Activated CD4-positive, alpha-beta T cell treated with anti-CD3 and anti-CD28 coated beads, Interleukin-10, Interleukin-2, amounts not matched to agents 100 ng/mL and 50 ng/mL, durations not matched to agents 16 hours and 8 hours (primary cell): ENCODE measurements at regions not wholly inside any gene's neighbourhood (a gene's known extent, or its start where the extent isn't known, plus 50 kb on each side); places are given as distances from the start of the nearest gene placed in this dataset.
"Not testable (repeated sequence)": the region's sequence is repeated elsewhere in the genome, so short reads cannot be mapped to it uniquely, and the experiment has no call there.

Experiments
- DNase-seq: peaks from one replicate; pipeline ENCODE4 v3.0.0-alpha.2; 2020

DNA sequence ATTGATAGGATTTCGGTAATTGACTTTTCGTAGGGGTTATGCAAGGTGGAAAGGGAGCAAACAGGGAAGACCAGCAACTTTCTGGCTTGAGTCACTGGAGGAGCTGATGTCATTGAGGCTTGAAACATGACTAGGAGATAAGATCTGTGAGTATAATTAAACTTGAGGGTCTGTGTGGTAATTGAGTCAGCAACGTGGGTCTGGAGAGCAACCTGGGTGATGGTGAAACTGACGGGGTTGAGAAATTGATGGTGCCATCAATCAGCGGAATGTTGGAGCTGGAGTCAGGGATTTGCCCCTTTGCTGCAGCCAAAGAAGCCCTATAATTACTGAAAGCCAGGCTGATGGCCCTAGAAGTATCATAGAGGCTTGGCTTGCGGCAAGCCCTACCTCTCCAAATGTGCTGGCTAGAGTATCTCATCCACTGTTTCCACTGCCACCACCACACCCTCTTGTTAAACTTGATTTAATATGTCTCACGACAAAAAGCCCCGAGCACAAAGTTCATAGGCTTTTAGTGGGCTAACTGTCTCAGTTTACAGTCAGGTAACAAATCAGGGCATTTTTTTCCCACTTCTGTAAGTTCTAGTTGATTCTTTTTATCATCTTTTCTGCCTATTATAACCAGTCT lies 186.9 kb upstream of the ELAC2 start:
- no peak for DNase-seq

GRCh38 chr17:13202835-13203234 lies 185.0 kb upstream of the ELAC2 start:
- no peak for DNase-seq

GRCh38 chr17:13200671-13201070 lies 182.8 kb upstream of the ELAC2 start:
- no peak for DNase-seq

DNA sequence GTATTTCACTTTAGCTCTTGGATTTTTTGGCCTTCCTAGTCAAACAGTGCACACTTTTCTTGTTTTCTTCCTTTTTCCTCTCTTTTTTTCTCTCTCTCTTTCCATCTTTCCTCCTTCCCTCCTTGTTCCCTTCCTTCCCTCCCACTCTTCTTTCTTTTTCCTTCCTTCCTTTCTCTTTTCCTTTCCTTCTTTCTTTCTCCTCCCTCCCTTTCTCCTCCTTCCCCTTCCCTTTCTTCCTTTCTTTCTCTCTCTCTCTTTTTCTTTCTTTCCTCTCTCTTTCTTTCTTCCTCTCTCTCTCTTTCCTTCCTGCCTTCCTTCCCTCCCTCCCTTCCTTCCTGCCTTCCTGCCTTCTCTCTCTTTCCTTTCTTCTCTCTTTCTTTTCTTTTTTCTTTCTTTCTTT lies 181.6 kb upstream of the ELAC2 start:
- DNase-seq, result no peak

- no peak for DNase-seq
These were observed 179.8 kb upstream of the ELAC2 start for GRCh38 chr17:13197586-13197985.

- DNase-seq, result no peak
These were observed 177.1 kb upstream of the ELAC2 start for GRCh38 chr17:13194887-13195286.

GRCh38 chr17:13182854-13183253 lies 165.0 kb upstream of the ELAC2 start:
- DNase-seq, result no peak

- no peak for DNase-seq
These were observed 164.6 kb upstream of the ELAC2 start for GRCh38 chr17:13182450-13182849.

DNA sequence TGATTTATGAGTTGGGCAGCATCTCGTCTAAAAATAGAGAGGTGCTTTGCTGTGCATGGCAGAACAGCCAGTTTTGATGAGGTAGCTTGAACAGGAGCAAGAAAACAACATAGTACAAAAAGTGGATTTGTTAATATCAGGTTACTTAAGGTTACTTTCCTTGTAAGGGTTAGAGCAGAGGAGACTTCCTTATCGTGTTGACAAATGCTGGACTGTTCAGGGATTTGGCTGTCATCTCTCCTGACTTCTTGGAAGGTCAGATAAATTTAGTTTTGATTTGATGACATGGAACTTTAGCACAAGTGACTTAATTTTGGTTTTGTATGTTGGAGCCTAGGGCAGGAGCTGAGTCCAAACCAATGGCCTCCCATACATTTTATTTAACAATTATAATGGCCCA lies 163.9 kb upstream of the ELAC2 start:
- DNase-seq, result no peak

- no peak for DNase-seq
These were observed 158.6 kb upstream of the ELAC2 start for GRCh38 chr17:13176436-13176835.

DNA sequence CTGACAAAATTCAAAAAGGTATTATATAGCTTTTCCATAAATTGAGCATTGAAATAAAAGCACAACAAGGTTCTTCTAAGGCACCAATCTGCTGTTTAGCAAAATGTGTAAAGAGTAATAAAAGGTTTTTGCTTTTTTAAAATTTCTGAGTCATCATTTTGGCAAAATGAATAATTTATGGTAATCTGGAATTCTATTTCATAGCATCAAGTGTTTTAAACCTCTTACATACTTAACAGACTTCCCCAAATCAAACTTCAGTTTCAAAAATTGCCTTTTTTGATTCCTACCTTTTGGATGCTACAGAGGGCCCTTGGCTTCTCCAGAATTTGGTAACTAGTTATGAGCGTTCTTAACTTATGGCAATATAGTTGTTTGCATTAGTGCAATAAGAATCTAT lies 154.0 kb upstream of the ELAC2 start:
- no peak for DNase-seq

GRCh38 chr17:13162361-13162760 lies 144.5 kb upstream of the ELAC2 start:
- DNase-seq, result no peak

DNA sequence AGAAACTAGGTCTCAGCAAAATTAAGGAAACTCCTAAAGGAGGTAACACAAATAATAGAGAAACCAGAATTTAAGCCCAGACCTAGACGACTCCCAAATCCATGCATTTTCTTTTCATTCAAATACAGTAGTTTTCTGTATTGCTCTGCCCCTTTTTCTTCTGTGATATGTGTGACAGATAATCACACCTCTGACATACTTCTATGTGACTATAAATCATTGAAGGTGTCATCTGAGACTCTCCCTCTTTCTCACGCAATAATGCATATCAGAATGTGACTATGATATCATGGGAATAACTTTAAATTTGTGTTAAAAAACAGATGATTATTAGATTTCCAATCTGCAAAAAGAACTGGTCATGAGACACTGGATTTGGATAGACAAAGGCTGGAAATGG lies 143.0 kb upstream of the ELAC2 start:
- no peak for DNase-seq

DNA sequence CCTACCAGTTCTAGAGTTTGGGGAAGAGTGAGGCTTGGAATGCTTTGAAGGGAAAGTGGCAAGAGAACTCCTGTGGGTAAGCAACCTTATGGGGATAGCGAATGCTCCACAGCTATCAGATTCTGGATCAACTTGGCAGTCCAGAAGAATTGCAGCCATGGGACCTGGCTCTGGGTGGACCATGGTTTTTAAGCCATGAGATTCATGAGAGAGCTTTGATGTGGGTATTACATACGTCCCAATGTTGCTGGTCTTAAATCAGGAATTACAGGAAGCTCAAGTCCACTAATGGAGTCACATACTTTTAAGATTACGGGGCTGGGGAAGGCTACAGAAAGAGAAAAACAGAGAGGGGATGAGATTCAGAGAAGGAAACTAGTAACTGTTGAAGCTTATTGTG lies 142.5 kb upstream of the ELAC2 start:
- DNase-seq, result no peak

- DNase-seq, result no peak
These were observed 140.8 kb upstream of the ELAC2 start for GRCh38 chr17:13158494-13159240.

DNA sequence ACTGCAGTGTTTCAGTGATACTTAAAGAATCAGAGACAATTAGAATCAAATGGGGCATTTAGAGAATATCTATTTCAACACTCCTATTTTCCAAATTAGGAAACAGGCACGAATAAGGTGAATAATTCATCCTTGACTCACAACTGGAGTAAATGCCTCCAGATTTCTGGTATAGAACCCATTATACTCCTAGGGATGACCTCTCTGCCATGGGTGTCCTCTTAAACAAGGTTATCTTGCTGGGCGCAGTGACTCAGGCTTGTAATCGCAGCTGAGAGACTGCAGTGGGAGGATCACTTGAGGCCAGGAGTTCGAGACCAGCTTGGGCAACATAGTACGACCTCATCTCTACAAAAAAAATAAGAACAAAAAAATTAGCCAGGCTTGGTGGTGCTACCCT lies 139.8 kb upstream of the ELAC2 start:
- no peak for DNase-seq

DNA sequence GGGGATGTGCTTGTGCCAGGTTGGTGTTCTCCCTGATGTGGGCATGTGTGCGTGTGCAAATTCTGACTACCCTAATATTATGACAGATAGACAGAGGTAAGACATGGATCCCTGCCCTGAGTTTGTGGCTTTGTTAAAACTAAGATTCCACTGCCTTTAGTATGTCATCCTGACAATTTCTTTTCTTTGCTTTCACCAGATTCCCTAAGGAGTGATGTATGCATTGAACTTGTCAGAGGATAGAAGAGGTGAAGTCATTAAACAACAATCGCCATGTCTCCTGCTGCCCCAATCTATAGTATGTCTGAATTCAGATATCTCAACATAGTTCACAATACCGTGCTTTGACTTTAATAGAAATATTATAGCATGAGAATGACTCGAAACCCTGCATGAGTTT lies 137.1 kb upstream of the ELAC2 start:
- DNase-seq, result no peak

- no peak for DNase-seq
These were observed 136.6 kb upstream of the ELAC2 start for GRCh38 chr17:13154398-13154797.

GRCh38 chr17:13153036-13153435 lies 135.2 kb upstream of the ELAC2 start:
- no peak for DNase-seq

DNA sequence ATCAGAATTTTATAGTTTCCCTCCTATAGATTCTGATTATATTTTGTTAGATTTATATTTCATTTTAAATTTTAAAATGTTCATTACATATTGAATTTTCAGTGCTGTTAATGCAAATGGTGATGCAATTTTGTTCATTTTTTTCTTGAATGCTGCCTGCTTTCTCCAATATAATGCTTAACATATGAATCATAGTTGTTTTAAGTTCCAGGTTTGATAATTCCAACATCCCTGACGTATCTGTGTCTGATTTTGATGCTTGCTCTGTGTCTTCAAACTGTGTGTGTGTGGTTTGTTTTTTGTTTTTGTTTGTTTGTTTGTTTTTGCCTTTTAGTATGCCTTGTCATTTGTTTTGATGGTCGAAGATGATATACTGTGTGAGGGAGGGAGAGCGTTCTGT lies 134.7 kb upstream of the ELAC2 start:
- no peak for DNase-seq

DNA sequence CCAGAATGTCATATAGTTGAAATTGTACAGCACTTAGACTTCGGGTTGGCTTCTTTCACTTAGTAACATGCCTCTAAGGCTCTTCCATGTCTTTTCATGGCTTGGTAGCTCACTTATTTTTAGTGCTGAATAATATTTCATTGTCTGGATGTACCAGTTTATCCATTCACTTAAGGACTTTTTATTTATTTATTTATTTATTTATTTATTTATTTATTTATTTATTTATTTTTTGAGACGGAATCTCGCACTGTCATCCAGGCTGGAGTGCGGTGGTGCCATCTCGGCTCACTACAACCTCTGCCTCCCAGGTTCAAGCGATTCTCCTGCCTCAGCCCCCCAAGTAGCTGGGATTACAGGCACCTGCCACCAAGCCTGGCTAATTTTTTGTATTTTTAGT lies 132.9 kb upstream of the ELAC2 start:
- not testable (repeated sequence) for DNase-seq

DNA sequence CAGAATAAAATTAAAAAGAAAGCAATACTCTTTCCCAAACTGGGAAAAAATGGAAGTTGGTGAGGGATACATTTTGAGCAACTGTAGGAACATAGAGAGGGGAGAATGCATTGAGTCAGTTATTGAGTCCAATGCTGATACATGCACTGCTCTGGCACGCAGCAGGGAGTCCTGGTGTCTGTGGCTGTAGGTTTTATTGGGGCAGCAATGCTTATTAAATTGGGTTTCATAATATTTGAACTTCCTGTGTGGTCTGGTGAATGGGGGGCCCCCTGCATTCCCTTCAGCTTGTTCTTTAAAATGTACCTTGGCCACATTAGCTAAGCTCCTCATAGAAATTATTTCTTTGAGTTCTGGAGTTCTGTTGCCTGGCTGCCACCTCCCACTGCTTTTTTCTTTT lies 125.2 kb upstream of the ELAC2 start:
- DNase-seq, result no peak

- no peak for DNase-seq
These were observed 122.9 kb upstream of the ELAC2 start for GRCh38 chr17:13140750-13141149.

GRCh38 chr17:13135506-13135905 lies 117.7 kb upstream of the ELAC2 start:
- no peak for DNase-seq

- DNase-seq, result no peak
These were observed 116.2 kb upstream of the ELAC2 start for GRCh38 chr17:13134076-13134475.
